ENCODE measurements at regions not wholly inside any gene's neighbourhood (a gene's known extent, or its start where the extent isn't known, plus 50 kb on each side); places are given as distances from the start of the nearest gene placed in this dataset.

DNA sequence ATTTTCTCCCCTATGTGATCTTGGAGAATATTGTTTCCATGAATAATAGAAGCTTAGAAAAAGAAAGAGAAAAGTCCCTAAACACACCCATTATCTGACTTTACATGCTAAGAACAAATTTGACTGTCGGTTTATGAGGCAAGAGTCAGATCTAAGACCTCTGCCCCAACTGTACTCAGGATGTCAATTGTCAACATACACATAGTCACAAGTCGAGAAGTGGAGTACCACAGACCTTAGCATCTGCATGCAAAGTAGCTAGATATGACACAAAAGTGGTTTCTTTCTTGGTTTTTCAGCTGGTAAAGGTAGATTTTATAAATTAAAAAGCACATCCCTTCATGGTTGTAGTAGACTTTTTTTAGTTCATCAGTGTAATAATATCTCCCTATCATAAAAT, 97.2 kb upstream of the DPYD start:
- TF ChIP-seq, protein P1, sequence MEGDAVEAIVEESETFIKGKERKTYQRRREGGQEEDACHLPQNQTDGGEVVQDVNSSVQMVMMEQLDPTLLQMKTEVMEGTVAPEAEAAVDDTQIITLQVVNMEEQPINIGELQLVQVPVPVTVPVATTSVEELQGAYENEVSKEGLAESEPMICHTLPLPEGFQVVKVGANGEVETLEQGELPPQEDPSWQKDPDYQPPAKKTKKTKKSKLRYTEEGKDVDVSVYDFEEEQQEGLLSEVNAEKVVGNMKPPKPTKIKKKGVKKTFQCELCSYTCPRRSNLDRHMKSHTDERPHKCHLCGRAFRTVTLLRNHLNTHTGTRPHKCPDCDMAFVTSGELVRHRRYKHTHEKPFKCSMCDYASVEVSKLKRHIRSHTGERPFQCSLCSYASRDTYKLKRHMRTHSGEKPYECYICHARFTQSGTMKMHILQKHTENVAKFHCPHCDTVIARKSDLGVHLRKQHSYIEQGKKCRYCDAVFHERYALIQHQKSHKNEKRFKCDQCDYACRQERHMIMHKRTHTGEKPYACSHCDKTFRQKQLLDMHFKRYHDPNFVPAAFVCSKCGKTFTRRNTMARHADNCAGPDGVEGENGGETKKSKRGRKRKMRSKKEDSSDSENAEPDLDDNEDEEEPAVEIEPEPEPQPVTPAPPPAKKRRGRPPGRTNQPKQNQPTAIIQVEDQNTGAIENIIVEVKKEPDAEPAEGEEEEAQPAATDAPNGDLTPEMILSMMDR (IDR thresholded peaks at IDR 0.05), result no peak
- no peak for TF ChIP-seq EZH2phosphoT487 (IDR thresholded peaks at IDR 0.05)
- no peak for TF ChIP-seq EZH2 (IDR thresholded peaks at IDR 0.05)

All from neural progenitor cell (in vitro differentiated cells).